Endothelial cell (in vitro differentiated cells): ENCODE measurements at regions not wholly inside any gene's neighbourhood (a gene's known extent, or its start where the extent isn't known, plus 50 kb on each side); places are given as distances from the start of the nearest gene placed in this dataset.

Experiments used
- DNase-seq: peaks from one replicate; pipeline ENCODE4 v3.0.0; 2021; ENCODE audit warnings: low spot score
- H3K27ac Mint-ChIP-seq: one replicate; pipeline ENCODE4 v1.8.0; 2021; ENCODE audit warnings: mixed read lengths, inconsistent platforms; ENCODE audit not compliant: unreplicated experiment
- H3K27me3 Mint-ChIP-seq: one replicate; pipeline ENCODE4 v1.8.0; 2021; ENCODE audit warnings: mild to moderate bottlenecking, moderate library complexity, mixed read lengths, inconsistent platforms; ENCODE audit not compliant: unreplicated experiment
- H3K36me3 Mint-ChIP-seq: one replicate; pipeline ENCODE4 v1.8.0; 2021; ENCODE audit warnings: mild to moderate bottlenecking, low read depth, mixed read lengths, inconsistent platforms; ENCODE audit not compliant: unreplicated experiment
- H3K4me1 Mint-ChIP-seq: one replicate; pipeline ENCODE4 v1.8.0; 2021; ENCODE audit warnings: mild to moderate bottlenecking, mixed read lengths, inconsistent platforms; ENCODE audit not compliant: unreplicated experiment
- H3K4me3 Mint-ChIP-seq: one replicate; pipeline ENCODE4 v1.8.0; 2021; ENCODE audit warnings: mild to moderate bottlenecking, mixed read lengths, inconsistent platforms; ENCODE audit not compliant: unreplicated experiment
- H3K9me3 Mint-ChIP-seq: one replicate; pipeline ENCODE4 v1.8.0; 2021; ENCODE audit warnings: mixed read lengths, inconsistent platforms; ENCODE audit not compliant: unreplicated experiment
- TF ChIP-seq, protein P1 (sequence below): fragments of 200-600 bp; sonication (generic); IDR thresholded peaks from one replicate; pipeline ENCODE4 v1.5.0; 2021; ENCODE audit warnings: antibody characterized with exemption; ENCODE audit not compliant: unreplicated experiment

DNA sequence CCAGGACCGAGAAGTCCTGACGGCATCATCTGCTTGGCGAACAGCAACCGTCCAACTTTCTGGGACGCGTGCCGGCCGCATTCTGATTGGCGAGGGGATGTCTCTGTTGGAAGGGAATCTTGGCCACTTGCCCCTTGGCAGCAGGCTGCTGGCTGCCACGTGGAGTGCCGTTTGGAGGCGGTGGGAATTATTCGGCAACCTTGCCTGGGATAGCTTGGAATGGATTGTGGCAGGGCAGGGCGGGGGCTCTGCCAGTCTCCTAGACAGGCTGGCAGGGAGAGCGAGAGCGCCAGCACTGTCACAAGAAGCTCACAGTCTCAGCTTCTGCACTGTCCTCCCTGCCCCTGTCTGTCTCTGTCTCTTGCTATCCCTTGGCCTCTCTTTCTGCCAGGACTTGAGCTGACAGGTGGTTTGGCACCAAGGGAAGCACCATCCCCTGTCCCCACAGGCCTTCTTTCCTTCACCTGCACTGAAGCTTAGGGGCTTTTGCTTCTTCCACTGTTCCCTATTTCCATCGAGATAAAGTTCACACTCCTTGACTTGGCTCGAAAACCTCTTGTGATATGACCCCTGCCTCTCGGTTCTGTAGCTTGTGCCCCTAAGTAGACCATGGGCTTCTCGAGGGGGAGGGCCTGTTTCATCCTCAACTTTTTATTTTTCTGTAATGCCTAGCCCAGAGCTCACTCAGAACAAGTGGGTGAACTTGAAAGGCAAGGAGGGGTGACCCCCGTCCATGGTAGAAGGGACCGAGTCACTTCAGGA lies 201.9 kb downstream of the PHETA1 start:
- Mint-ChIP-seq H3K4me3 (no peak overlapping the region), H3K27ac (no peak overlapping the region)

GRCh38 chr12:111164833-111165525 lies 203.9 kb downstream of the PHETA1 start:
- no peak overlapping the region for H3K27ac Mint-ChIP-seq
- no peaks in the 10 kb centered on the region for H3K9me3 Mint-ChIP-seq
- TF ChIP-seq, protein P1, sequence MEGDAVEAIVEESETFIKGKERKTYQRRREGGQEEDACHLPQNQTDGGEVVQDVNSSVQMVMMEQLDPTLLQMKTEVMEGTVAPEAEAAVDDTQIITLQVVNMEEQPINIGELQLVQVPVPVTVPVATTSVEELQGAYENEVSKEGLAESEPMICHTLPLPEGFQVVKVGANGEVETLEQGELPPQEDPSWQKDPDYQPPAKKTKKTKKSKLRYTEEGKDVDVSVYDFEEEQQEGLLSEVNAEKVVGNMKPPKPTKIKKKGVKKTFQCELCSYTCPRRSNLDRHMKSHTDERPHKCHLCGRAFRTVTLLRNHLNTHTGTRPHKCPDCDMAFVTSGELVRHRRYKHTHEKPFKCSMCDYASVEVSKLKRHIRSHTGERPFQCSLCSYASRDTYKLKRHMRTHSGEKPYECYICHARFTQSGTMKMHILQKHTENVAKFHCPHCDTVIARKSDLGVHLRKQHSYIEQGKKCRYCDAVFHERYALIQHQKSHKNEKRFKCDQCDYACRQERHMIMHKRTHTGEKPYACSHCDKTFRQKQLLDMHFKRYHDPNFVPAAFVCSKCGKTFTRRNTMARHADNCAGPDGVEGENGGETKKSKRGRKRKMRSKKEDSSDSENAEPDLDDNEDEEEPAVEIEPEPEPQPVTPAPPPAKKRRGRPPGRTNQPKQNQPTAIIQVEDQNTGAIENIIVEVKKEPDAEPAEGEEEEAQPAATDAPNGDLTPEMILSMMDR: no peak
- no peaks in the 10 kb centered on the region for H3K4me1 Mint-ChIP-seq
- no peak overlapping the region for H3K4me3 Mint-ChIP-seq
- H3K36me3 Mint-ChIP-seq: no peaks in the 10 kb centered on the region
- no peak for DNase-seq
- peaks cover 6% of the 10 kb centered on the region for H3K27me3 Mint-ChIP-seq

More for the DNA sequence above, 201.9 kb downstream of the PHETA1 start:
- DNase-seq: no peak
- H3K27me3 Mint-ChIP-seq: peaks cover 5% of the 10 kb centered on the region
- TF ChIP-seq, protein P1: no peak
- H3K9me3 Mint-ChIP-seq: no peaks in the 10 kb centered on the region
- no peaks in the 10 kb centered on the region for H3K4me1 Mint-ChIP-seq
- H3K36me3 Mint-ChIP-seq: no peaks in the 10 kb centered on the region

DNA sequence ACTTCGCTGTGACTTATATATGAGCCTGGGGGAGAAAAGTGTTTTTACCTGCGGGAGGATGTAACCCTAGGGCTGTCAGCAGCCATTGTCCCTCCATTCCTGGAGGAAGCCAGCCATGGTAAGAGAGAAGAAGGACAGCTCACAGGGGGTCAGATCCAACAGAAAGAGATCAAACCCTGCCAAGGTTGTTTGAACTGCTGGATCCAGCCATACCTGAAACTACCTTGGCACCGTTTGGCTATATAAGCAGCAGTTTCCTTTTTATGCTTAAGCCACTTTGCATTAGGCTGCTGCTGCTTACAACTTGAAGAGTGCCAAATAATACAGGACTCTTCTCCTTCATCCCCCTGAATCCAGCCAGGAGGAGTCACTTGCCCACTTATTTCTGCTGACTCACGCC lies 205.5 kb downstream of the PHETA1 start:
- DNase-seq: no peak
- H3K9me3 Mint-ChIP-seq: no peaks in the 10 kb centered on the region

GRCh38 chr12:111161898-111162297 lies 207.0 kb downstream of the PHETA1 start:
- H3K4me1 Mint-ChIP-seq: no peaks in the 10 kb centered on the region
- no peak overlapping the region for H3K4me3 Mint-ChIP-seq
- DNase-seq: no peak
- H3K27ac Mint-ChIP-seq: no peak overlapping the region
- H3K27me3 Mint-ChIP-seq: peaks cover 7% of the 10 kb centered on the region
- no peaks in the 10 kb centered on the region for H3K9me3 Mint-ChIP-seq
- TF ChIP-seq, protein P1: no peak
- no peaks in the 10 kb centered on the region for H3K36me3 Mint-ChIP-seq

More for the DNA sequence above, 205.5 kb downstream of the PHETA1 start:
- Mint-ChIP-seq H3K4me3 (no peak overlapping the region), H3K27me3 (peaks cover 7% of the 10 kb centered on the region), H3K36me3 (no peaks in the 10 kb centered on the region), H3K4me1 (no peaks in the 10 kb centered on the region), H3K27ac (no peak overlapping the region)
- TF ChIP-seq, protein P1: no peak
